ENCODE measurements at regions not wholly inside any gene's neighbourhood (a gene's known extent, or its start where the extent isn't known, plus 50 kb on each side); places are given as distances from the start of the nearest gene placed in this dataset.
A peak's percentile ranks its signal among the peaks of the same experiment; 100 is the strongest.

GRCh38 chr10:88205842-88206446, 342.5 kb downstream of the PTEN start:
- no peak for DNase-seq
- Histone ChIP-seq H3K27me3 (no peaks in the 10 kb centered on the region), H3K4me1 (no peaks in the 10 kb centered on the region), H3K9me3 (no peaks in the 10 kb centered on the region), H3K36me3 (no peaks in the 10 kb centered on the region), H3K4me3 (no peak overlapping the region), H3K27ac (no peak overlapping the region)
- WGBS, 2 donors (ENCODE audit: low coverage in 1 of 2): 79 to 82% methylated on average over 2 of the region's 2 CpGs
- TF ChIP-seq POLR2A (IDR thresholded peaks at IDR 0.05) (no peak), EP300 (IDR thresholded peaks at IDR 0.05; ENCODE audit: low read depth) (no peak), CTCF (IDR thresholded peaks at IDR 0.05) (no peak), POLR2AphosphoS5 (IDR thresholded peaks at IDR 0.05) (no peak)
- intact Hi-C loops (cut with DNase I; ENCODE audit: low total_unique reads) (no loop called here), in situ Hi-C loops (cut with MboI; ENCODE audit: low pct_ligation_motif_present in 1 of 4, low pct_unique_long_range_greater_than_20kb in 1 of 4, low sequenced_read_pairs in 3 of 4) (no loop called here)

- no peak overlapping the region for H3K4me3 ChIP-seq
- no peaks in the 10 kb centered on the region for H3K9me3 ChIP-seq
- TF ChIP-seq CTCF (IDR thresholded peaks at IDR 0.05) (no peak), EP300 (IDR thresholded peaks at IDR 0.05; ENCODE audit: low read depth) (no peak), POLR2A (IDR thresholded peaks at IDR 0.05) (no peak), POLR2AphosphoS5 (IDR thresholded peaks at IDR 0.05) (no peak)
- H3K27me3 ChIP-seq: no peaks in the 10 kb centered on the region
- intact Hi-C loops (cut with DNase I; ENCODE audit: low total_unique reads) (no loop called here), in situ Hi-C loops (cut with MboI; ENCODE audit: low pct_ligation_motif_present in 1 of 4, low pct_unique_long_range_greater_than_20kb in 1 of 4, low sequenced_read_pairs in 3 of 4) (no loop called here)
- no peaks in the 10 kb centered on the region for H3K4me1 ChIP-seq
- WGBS, 2 donors (ENCODE audit: low coverage in 1 of 2): 42 to 64% methylated on average over 3 of the region's 3 CpGs
- DNase-seq: no peak
- H3K36me3 ChIP-seq: no peaks in the 10 kb centered on the region
- H3K27ac ChIP-seq: no peak overlapping the region
Measured at GRCh38 chr10:88207121-88207546, 343.7 kb downstream of the PTEN start.

GRCh38 chr10:88209231-88209630, 345.8 kb downstream of the PTEN start:
- intact Hi-C loops (cut with DNase I; ENCODE audit: low total_unique reads) (no loop called here), in situ Hi-C loops (cut with MboI; ENCODE audit: low pct_ligation_motif_present in 1 of 4, low pct_unique_long_range_greater_than_20kb in 1 of 4, low sequenced_read_pairs in 3 of 4) (no loop called here)
- H3K9me3 ChIP-seq: no peaks in the 10 kb centered on the region
- H3K27me3 ChIP-seq: no peaks in the 10 kb centered on the region
- no peak for TF ChIP-seq CTCF (IDR thresholded peaks at IDR 0.05)
- no peak for TF ChIP-seq POLR2A (IDR thresholded peaks at IDR 0.05)
- TF ChIP-seq EP300 (IDR thresholded peaks at IDR 0.05; ENCODE audit: low read depth): no peak
- no peak for TF ChIP-seq POLR2AphosphoS5 (IDR thresholded peaks at IDR 0.05)
- WGBS, 2 donors (ENCODE audit: low coverage in 1 of 2): 96 to 100% methylated on average over 4 of the region's 4 CpGs
- no peaks in the 10 kb centered on the region for H3K36me3 ChIP-seq
- no peak for DNase-seq
- no peak overlapping the region for H3K27ac ChIP-seq
- H3K4me1 ChIP-seq: no peaks in the 10 kb centered on the region
- H3K4me3 ChIP-seq: no peak overlapping the region

GRCh38 chr10:88209837-88210561, 346.6 kb downstream of the PTEN start:
- Histone ChIP-seq H3K4me3 (no peak overlapping the region), H3K36me3 (no peaks in the 10 kb centered on the region), H3K4me1 (no peaks in the 10 kb centered on the region), H3K27me3 (no peaks in the 10 kb centered on the region), H3K9me3 (no peaks in the 10 kb centered on the region), H3K27ac (peak overlapping the region in 1 of 4 donors; percentile 9)
- WGBS, 2 donors (ENCODE audit: low coverage in 1 of 2): 65 to 76% methylated on average over 4 to 5 of the region's 5 CpGs
- in situ Hi-C loops (cut with MboI; ENCODE audit: low pct_ligation_motif_present in 1 of 4, low pct_unique_long_range_greater_than_20kb in 1 of 4, low sequenced_read_pairs in 3 of 4): no loop called here
- no peak for DNase-seq
- intact Hi-C loops (cut with DNase I; ENCODE audit: low total_unique reads): no loop called here
- no peak for TF ChIP-seq CTCF (IDR thresholded peaks at IDR 0.05)
- no peak for TF ChIP-seq EP300 (IDR thresholded peaks at IDR 0.05; ENCODE audit: low read depth)
- TF ChIP-seq POLR2A (IDR thresholded peaks at IDR 0.05): no peak
- TF ChIP-seq POLR2AphosphoS5 (IDR thresholded peaks at IDR 0.05): no peak

All from transverse colon (tissue), 4 donors.